RWPE2 (cell line): ENCODE measurements at regions not wholly inside any gene's neighbourhood (a gene's known extent, or its start where the extent isn't known, plus 50 kb on each side); places are given as distances from the start of the nearest gene placed in this dataset.

Experiments used
- ATAC-seq: fragments of 200-7000 bp; cut with Tn5 transposase; 3 replicates; pipeline ENCODE4 v1.9.1; 2021; ENCODE audit warnings: low read depth
- DNase-seq: peaks from one replicate; pipeline ENCODE4 v3.0.0-alpha.2; 2020; ENCODE audit warnings: low spot score
- H3K27ac ChIP-seq: fragments of 450-650 bp; 2 replicates; pipeline ENCODE4 v1.5.1; 2017; ENCODE audit warnings: mild to moderate bottlenecking; ENCODE audit not compliant: poor library complexity, severe bottlenecking
- H3K27me3 ChIP-seq: fragments of 250-450 bp; sonication (Bioruptor Pico); 2 replicates; pipeline ENCODE4 v1.5.1; 2021; ENCODE audit warnings: mild to moderate bottlenecking, moderate library complexity; ENCODE audit not compliant: insufficient read depth, poor library complexity, severe bottlenecking
- H3K36me3 ChIP-seq: fragments of 250-450 bp; sonication (Bioruptor Pico); 2 replicates; pipeline ENCODE4 v1.5.1; 2020; ENCODE audit warnings: low read depth, mild to moderate bottlenecking, moderate library complexity
- H3K4me1 ChIP-seq: fragments of 250-450 bp; sonication (Bioruptor Pico); 2 replicates; pipeline ENCODE4 v1.5.1; 2021; ENCODE audit warnings: mild to moderate bottlenecking, moderate library complexity; ENCODE audit not compliant: insufficient read depth, poor library complexity, severe bottlenecking
- H3K4me3 ChIP-seq: fragments of 250-450 bp; sonication (Bioruptor Pico); 2 replicates; pipeline ENCODE4 v1.5.1; 2021; ENCODE audit warnings: mild to moderate bottlenecking, moderate library complexity; ENCODE audit not compliant: severe bottlenecking
- H3K9me3 ChIP-seq: fragments of 250-450 bp; sonication (Bioruptor Pico); 2 replicates; pipeline ENCODE4 v1.5.1; 2021; ENCODE audit warnings: mild to moderate bottlenecking, moderate library complexity; ENCODE audit not compliant: severe bottlenecking
- TF ChIP-seq, protein P1 (sequence below): fragments of 450-650 bp; IDR thresholded peaks from one replicate; pipeline ENCODE4 v1.5.1; 2017; ENCODE audit warnings: mild to moderate bottlenecking, moderate library complexity; ENCODE audit not compliant: poor library complexity, severe bottlenecking

DNA sequence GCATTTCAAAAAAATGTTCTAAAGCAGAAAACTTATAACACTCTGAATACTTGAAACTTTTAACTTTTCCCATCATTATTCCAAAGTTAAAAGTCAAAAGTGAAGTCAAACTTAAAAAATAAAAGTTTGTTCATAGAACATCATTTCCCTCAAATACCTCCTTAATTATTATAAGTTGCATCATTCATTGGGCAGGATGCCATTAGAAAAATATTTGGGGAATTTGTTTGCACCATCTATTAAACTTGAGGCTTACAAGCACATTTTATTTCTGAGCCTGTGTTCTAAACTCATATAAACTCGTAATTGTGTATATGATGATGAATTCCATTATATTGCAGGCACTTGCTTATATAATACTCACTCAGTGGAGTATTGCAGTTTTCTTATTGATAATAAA lies 588.0 kb upstream of the NRXN1 start:
- Histone ChIP-seq H3K9me3 (no peaks in the 10 kb centered on the region), H3K27me3 (no peaks in the 10 kb centered on the region), H3K4me1 (no peaks in the 10 kb centered on the region), H3K4me3 (no peak overlapping the region), H3K27ac (no peak overlapping the region), H3K36me3 (no peaks in the 10 kb centered on the region)
- DNase-seq, result no peak
- TF ChIP-seq, protein P1, sequence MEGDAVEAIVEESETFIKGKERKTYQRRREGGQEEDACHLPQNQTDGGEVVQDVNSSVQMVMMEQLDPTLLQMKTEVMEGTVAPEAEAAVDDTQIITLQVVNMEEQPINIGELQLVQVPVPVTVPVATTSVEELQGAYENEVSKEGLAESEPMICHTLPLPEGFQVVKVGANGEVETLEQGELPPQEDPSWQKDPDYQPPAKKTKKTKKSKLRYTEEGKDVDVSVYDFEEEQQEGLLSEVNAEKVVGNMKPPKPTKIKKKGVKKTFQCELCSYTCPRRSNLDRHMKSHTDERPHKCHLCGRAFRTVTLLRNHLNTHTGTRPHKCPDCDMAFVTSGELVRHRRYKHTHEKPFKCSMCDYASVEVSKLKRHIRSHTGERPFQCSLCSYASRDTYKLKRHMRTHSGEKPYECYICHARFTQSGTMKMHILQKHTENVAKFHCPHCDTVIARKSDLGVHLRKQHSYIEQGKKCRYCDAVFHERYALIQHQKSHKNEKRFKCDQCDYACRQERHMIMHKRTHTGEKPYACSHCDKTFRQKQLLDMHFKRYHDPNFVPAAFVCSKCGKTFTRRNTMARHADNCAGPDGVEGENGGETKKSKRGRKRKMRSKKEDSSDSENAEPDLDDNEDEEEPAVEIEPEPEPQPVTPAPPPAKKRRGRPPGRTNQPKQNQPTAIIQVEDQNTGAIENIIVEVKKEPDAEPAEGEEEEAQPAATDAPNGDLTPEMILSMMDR, result no peak
- no peak for ATAC-seq

- ATAC-seq, result no peak
- Histone ChIP-seq H3K4me3 (no peak overlapping the region), H3K27me3 (no peaks in the 10 kb centered on the region), H3K9me3 (no peaks in the 10 kb centered on the region), H3K27ac (no peak overlapping the region), H3K36me3 (no peaks in the 10 kb centered on the region), H3K4me1 (no peaks in the 10 kb centered on the region)
- DNase-seq, result no peak
- TF ChIP-seq, protein P1, result no peak
These were observed 580.5 kb upstream of the NRXN1 start for GRCh38 chr2:51612387-51612786.

GRCh38 chr2:51601706-51602105 lies 569.8 kb upstream of the NRXN1 start:
- ATAC-seq (no peak), DNase-seq (no peak)
- Histone ChIP-seq H3K36me3 (no peaks in the 10 kb centered on the region), H3K9me3 (no peaks in the 10 kb centered on the region), H3K27ac (no peak overlapping the region), H3K4me1 (no peaks in the 10 kb centered on the region), H3K27me3 (no peaks in the 10 kb centered on the region), H3K4me3 (no peak overlapping the region)
- TF ChIP-seq, protein P1, result no peak

DNA sequence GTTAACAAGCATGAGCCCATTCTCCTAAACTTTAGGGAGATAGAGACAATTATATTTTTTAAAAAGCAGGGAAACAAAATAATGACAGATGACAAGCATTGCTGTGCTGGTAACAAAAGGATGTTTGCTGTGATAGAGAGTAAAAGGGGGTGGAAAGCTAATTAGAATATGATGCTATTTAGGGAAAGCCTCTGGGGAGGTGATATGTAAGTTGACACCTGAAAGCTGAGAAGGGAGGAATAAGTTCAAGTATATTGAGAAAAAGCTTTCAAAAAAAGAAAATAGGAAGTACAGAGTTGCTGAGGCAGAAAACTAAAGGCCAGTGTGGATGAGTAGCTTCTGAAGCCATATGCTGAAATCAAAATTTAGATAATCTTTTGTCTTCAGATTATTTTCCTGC lies 565.2 kb upstream of the NRXN1 start:
- Histone ChIP-seq H3K9me3 (no peaks in the 10 kb centered on the region), H3K4me1 (no peaks in the 10 kb centered on the region), H3K27ac (no peak overlapping the region), H3K36me3 (no peaks in the 10 kb centered on the region), H3K4me3 (no peak overlapping the region), H3K27me3 (no peaks in the 10 kb centered on the region)
- DNase-seq (no peak), ATAC-seq (no peak)
- TF ChIP-seq, protein P1, result no peak

- Histone ChIP-seq H3K4me3 (no peak overlapping the region), H3K27me3 (no peaks in the 10 kb centered on the region), H3K9me3 (no peaks in the 10 kb centered on the region), H3K27ac (no peak overlapping the region), H3K36me3 (no peaks in the 10 kb centered on the region), H3K4me1 (no peaks in the 10 kb centered on the region)
- DNase-seq, result no peak
- no peak for ATAC-seq
- TF ChIP-seq, protein P1, result no peak
These were observed 563.9 kb upstream of the NRXN1 start for GRCh38 chr2:51595836-51596235.
